ENCODE measurements at regions not wholly inside any gene's neighbourhood (a gene's known extent, or its start where the extent isn't known, plus 50 kb on each side); places are given as distances from the start of the nearest gene placed in this dataset.
A peak's percentile ranks its signal among the peaks of the same experiment; 100 is the strongest.

GRCh38 chr7:155166673-155167370, 96.7 kb downstream of the HTR5A start:
- no peak overlapping the region for H3K4me3 ChIP-seq (ENCODE audit: low read length)
- TF ChIP-seq CTCF (conservative IDR thresholded peaks at IDR 0.05; ENCODE audit: low read length) = no peak
- peak; percentile 94 for DNase-seq (ENCODE audit: low read depth)

- no peak for DNase-seq (ENCODE audit: low read depth)
- no peak overlapping the region for H3K4me3 ChIP-seq (ENCODE audit: low read length)
- no peak for TF ChIP-seq CTCF (conservative IDR thresholded peaks at IDR 0.05; ENCODE audit: low read length)
Measured at GRCh38 chr7:155167706-155168365, 97.7 kb downstream of the HTR5A start.

- TF ChIP-seq CTCF (conservative IDR thresholded peaks at IDR 0.05; ENCODE audit: low read length) = no peak
- no peak overlapping the region for H3K4me3 ChIP-seq (ENCODE audit: low read length)
- DNase-seq (ENCODE audit: low read depth) = no peak
Measured at GRCh38 chr7:155168597-155169480, 98.7 kb downstream of the HTR5A start.

- no peak overlapping the region for H3K4me3 ChIP-seq (ENCODE audit: low read length)
- TF ChIP-seq CTCF (conservative IDR thresholded peaks at IDR 0.05; ENCODE audit: low read length) = no peak
- DNase-seq (ENCODE audit: low read depth) = no peak
Measured at GRCh38 chr7:155169498-155170065, 99.5 kb downstream of the HTR5A start.

GRCh38 chr7:155170331-155170730, 100.2 kb downstream of the HTR5A start:
- DNase-seq (ENCODE audit: low read depth) = no peak
- no peak for TF ChIP-seq CTCF (conservative IDR thresholded peaks at IDR 0.05; ENCODE audit: low read length)
- H3K4me3 ChIP-seq (ENCODE audit: low read length) = no peak overlapping the region

GRCh38 chr7:155172141-155172540, 102.0 kb downstream of the HTR5A start:
- no peak for DNase-seq (ENCODE audit: low read depth)
- H3K4me3 ChIP-seq (ENCODE audit: low read length) = no peak overlapping the region
- no peak for TF ChIP-seq CTCF (conservative IDR thresholded peaks at IDR 0.05; ENCODE audit: low read length)
